HCT116 (cell line): ENCODE measurements at regions not wholly inside any gene's neighbourhood (a gene's known extent, or its start where the extent isn't known, plus 50 kb on each side); places are given as distances from the start of the nearest gene placed in this dataset.

Experiments
- ATAC-seq: fragments of 200-7000 bp; cut with Tn5 transposase; 2 replicates; pipeline ENCODE4 v1.9.1; 2020; ENCODE audit warnings: mild to moderate bottlenecking, moderate library complexity
- BruUV-seq: library from RNA; stranded (reverse); fragments of 400-500 nt; replicated peaks from 2 replicates; lab custom pipeline; 2021; lab: Mats Ljungman, UMichigan
- CTCF ChIA-PET: fragments of 300-600 bp; sonication (Branson Sonifier 250); formaldehyde crosslinking; loops from one replicate; lab custom pipeline; 2021; ENCODE audit warnings: antibody characterized with exemption; lab: Charles Lee
- POLR2A ChIA-PET: fragments of 300-600, 350-600 bp; sonication (Branson Sonifier 250); formaldehyde crosslinking; loops from one replicate; lab custom pipeline; 2021; ENCODE audit warnings: antibody characterized with exemption; lab: Charles Lee
- RAD21 ChIA-PET, 2 experiments: fragments of 300-600 bp; sonication (Branson Sonifier 250); formaldehyde crosslinking; loops; one replicate each; lab custom pipeline; 2023; ENCODE audit warnings: low total read pairs in 2 of 2; ENCODE audit not compliant: uncharacterized antibody in 2 of 2, unreplicated experiment in 2 of 2, low non-redundant PET in 1 of 2; lab: Charles Lee
- DNase-seq: peaks from one replicate; pipeline ENCODE4 v3.0.0-alpha.2; 2010; ENCODE audit warnings: low read depth, low spot score
- H2AFZ ChIP-seq: fragments of 200-600 bp; shearing (Covaris generic), sonication (generic); 2 replicates; pipeline ENCODE4 v1.6.1; 2017; ENCODE audit warnings: low read depth, mixed run types, mixed read lengths, antibody characterized with exemption, low read length; ENCODE audit not compliant: poor library complexity, severe bottlenecking
- H3K27ac ChIP-seq: 2 replicates; pipeline ENCODE4 v1.5.1; 2012; ENCODE audit warnings: low read depth, low read length
- H3K27me3 ChIP-seq: fragments of 200-600 bp; sonication (generic); 2 replicates; pipeline ENCODE4 v1.6.1; 2016; ENCODE audit warnings: mixed run types, low read length, mixed read lengths; ENCODE audit not compliant: insufficient read depth
- H3K36me3 ChIP-seq, 2 experiments: fragments of 200-500 bp in 1 of 2; fragments of 200-600 bp in 1 of 2; sonication (Bioruptor generic) in 1 of 2; sonication (generic) in 1 of 2; 2 replicates each; pipeline versions ENCODE4 v1.5.1 to v1.6.1; 2014 to 2016; ENCODE audit warnings: low read length in 2 of 2, inconsistent platforms in 1 of 2, mixed read lengths in 1 of 2, mixed run types in 1 of 2; ENCODE audit not compliant: insufficient read depth in 2 of 2, control insufficient read depth in 1 of 2
- H3K4me1 ChIP-seq, 2 experiments: fragments of 200-600 bp in 1 of 2; sonication (generic) in 1 of 2; 2 replicates each; pipeline versions ENCODE4 v1.5.1 to v1.6.1; 2012 to 2017; ENCODE audit warnings: low read length in 2 of 2, inconsistent platforms in 1 of 2, mild to moderate bottlenecking in 1 of 2, mixed read lengths in 1 of 2, mixed run types in 1 of 2, moderate library complexity in 1 of 2; ENCODE audit not compliant: insufficient read depth in 2 of 2, control insufficient read depth in 1 of 2
- H3K4me2 ChIP-seq: fragments of 200-600 bp; sonication (generic); 2 replicates; pipeline ENCODE4 v1.6.1; 2017; ENCODE audit warnings: mixed run types, low read length, mixed read lengths
- H3K4me3 ChIP-seq, 2 experiments: fragments of 200-600 bp in 1 of 2; sonication (generic) in 1 of 2; replicated peaks in 1 of 2; 2 replicates each; pipeline ENCODE4 v1.5.1; 2011 to 2016; ENCODE audit warnings: low read length in 2 of 2, control low read depth in 1 of 2, low read depth in 1 of 2, mild to moderate bottlenecking in 1 of 2, mixed read lengths in 1 of 2, mixed run types in 1 of 2
- H3K79me2 ChIP-seq: fragments of 200-600 bp; sonication (generic); 2 replicates; pipeline ENCODE4 v1.6.1; 2017; ENCODE audit warnings: mild to moderate bottlenecking, mixed run types, low read length, moderate library complexity, mixed read lengths; ENCODE audit not compliant: insufficient read depth
- H3K9ac ChIP-seq: fragments of 200-600 bp; sonication (generic); 2 replicates; pipeline ENCODE4 v1.6.1; 2016; ENCODE audit warnings: low read length, mixed read lengths
- H3K9me2 ChIP-seq: fragments of 200-600 bp; sonication (generic), shearing (Covaris generic); 2 replicates; pipeline ENCODE4 v1.6.1; 2017; ENCODE audit warnings: mixed run types, mild to moderate bottlenecking, moderate library complexity; ENCODE audit not compliant: insufficient read depth
- H3K9me3 ChIP-seq, 2 experiments: fragments of 200-500 bp in 1 of 2; fragments of 200-600 bp in 1 of 2; sonication (Bioruptor generic) in 1 of 2; sonication (generic) in 1 of 2; 2 replicates each; pipeline ENCODE4 v1.6.1; 2014 to 2017; ENCODE audit warnings: low read length in 2 of 2, mixed read lengths in 2 of 2, inconsistent platforms in 1 of 2, low read depth in 1 of 2, mild to moderate bottlenecking in 1 of 2, mixed run types in 1 of 2, moderate library complexity in 1 of 2; ENCODE audit not compliant: control insufficient read depth in 1 of 2, insufficient read depth in 1 of 2
- H4K20me1 ChIP-seq: fragments of 200-600 bp; sonication (generic), shearing (Covaris generic); 2 replicates; pipeline ENCODE4 v1.6.1; 2017; ENCODE audit warnings: mixed run types, mild to moderate bottlenecking, moderate library complexity; ENCODE audit not compliant: insufficient read depth
- CBX3 ChIP-seq: IDR thresholded peaks from 2 replicates; pipeline ENCODE4 v1.6.1; 2012; ENCODE audit warnings: low read depth
- EGR1 ChIP-seq: IDR thresholded peaks from 2 replicates; pipeline ENCODE4 v1.6.1; 2012; ENCODE audit warnings: low read depth
- ELF1 ChIP-seq: IDR thresholded peaks from 2 replicates; pipeline ENCODE4 v1.6.1; 2012; ENCODE audit warnings: low read depth, borderline replicate concordance
- EZH2 ChIP-seq: fragments of 200-600 bp; sonication (generic); IDR thresholded peaks from 2 replicates; pipeline ENCODE4 v1.6.1; 2017; ENCODE audit warnings: antibody characterized with exemption, mixed run types
- EZH2phosphoT487 ChIP-seq: fragments of 200-600 bp; IDR thresholded peaks from 2 replicates; pipeline ENCODE4 v1.6.1; 2018; ENCODE audit warnings: antibody characterized with exemption, borderline replicate concordance
- FOSL1 ChIP-seq: IDR thresholded peaks from 2 replicates; pipeline ENCODE4 v1.6.1; 2012; ENCODE audit warnings: low read depth
- JUND ChIP-seq: IDR thresholded peaks from 2 replicates; pipeline ENCODE4 v1.6.1; 2012
- POLR2A ChIP-seq: IDR thresholded peaks from 2 replicates; pipeline ENCODE4 v1.7.0; 2011; ENCODE audit warnings: borderline replicate concordance; ENCODE audit not compliant: insufficient read depth, insufficient read length; ENCODE audit errors: extremely low read depth
- POLR2AphosphoS5 ChIP-seq: IDR thresholded peaks from 2 replicates; pipeline ENCODE4 v1.6.1; 2011; ENCODE audit warnings: mild to moderate bottlenecking, low read depth, low read length, moderate library complexity
- RAD21 ChIP-seq: IDR thresholded peaks from 2 replicates; pipeline ENCODE4 v1.6.1; 2012; ENCODE audit warnings: low read depth, mild to moderate bottlenecking
- SP1 ChIP-seq: IDR thresholded peaks from 2 replicates; pipeline ENCODE4 v1.6.1; 2012; ENCODE audit warnings: low read depth
- SRF ChIP-seq: IDR thresholded peaks from 2 replicates; pipeline ENCODE4 v1.6.1; 2012; ENCODE audit warnings: low read depth
- TCF7L2 ChIP-seq: IDR thresholded peaks from 2 replicates; pipeline ENCODE4 v1.7.0; 2011; ENCODE audit warnings: borderline replicate concordance, inconsistent platforms; ENCODE audit not compliant: insufficient read depth, insufficient read length; ENCODE audit errors: extremely low read depth
- YY1 ChIP-seq: IDR thresholded peaks from 2 replicates; pipeline ENCODE4 v1.6.1; 2011; ENCODE audit warnings: low read length, low read depth, moderate library complexity, mild to moderate bottlenecking; ENCODE audit not compliant: insufficient replicate concordance; ENCODE audit errors: extremely low read depth
- ZNF274 ChIP-seq: fragments of 200-500 bp; sonication (Bioruptor generic); IDR thresholded peaks from 2 replicates; pipeline ENCODE4 v1.6.1; 2014; ENCODE audit warnings: mild to moderate bottlenecking, low read depth, low read length, inconsistent platforms
- intact Hi-C: fragments of 100-400 bp; cut with micrococcal nuclease; formaldehyde crosslinking; loops from 2 replicates; pipeline ENCODE4 v1.10.0; 2022
- TF ChIP-seq, protein P1 (sequence below), 3 experiments: fragments of 200-600 bp in 1 of 3; sonication (generic) in 1 of 3; IDR thresholded peaks in 2 of 3; conservative IDR thresholded peaks in 1 of 3; 2 replicates each; pipeline ENCODE4 v1.5.1; 2012 to 2017; ENCODE audit warnings: low read depth in 2 of 3, low read length in 2 of 3, antibody characterized with exemption in 1 of 3, borderline replicate concordance in 1 of 3, control low read depth in 1 of 3, mild to moderate bottlenecking in 1 of 3, mixed read lengths in 1 of 3, mixed run types in 1 of 3, moderate library complexity in 1 of 3; ENCODE audit not compliant: insufficient read depth in 1 of 3
- TF ChIP-seq, protein P2 (sequence below): IDR thresholded peaks from 2 replicates; pipeline ENCODE4 v1.6.1; 2012
- TF ChIP-seq, protein P3 (sequence below): IDR thresholded peaks from 2 replicates; pipeline ENCODE4 v1.6.1; 2012

DNA sequence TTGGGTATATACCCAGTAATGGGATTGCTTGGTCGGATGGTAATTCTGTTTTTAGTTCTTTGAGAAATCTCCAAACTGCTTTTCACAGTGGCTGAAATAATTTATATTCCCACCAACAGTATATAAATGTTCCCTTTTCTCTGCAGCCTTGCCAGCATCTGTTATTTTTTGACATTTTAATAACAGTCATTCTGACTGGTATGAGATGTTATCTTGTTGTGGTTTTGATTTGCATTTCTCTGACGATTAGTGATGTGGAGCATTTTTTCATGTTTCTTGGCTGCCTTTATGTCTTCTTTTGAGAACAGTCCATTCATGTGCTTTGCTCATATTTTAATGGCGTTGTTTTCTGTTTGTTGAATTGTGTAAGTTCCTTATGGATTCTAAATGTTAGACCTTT is 641.6 kb downstream of the HACE1 start:
- ChIA-PET RAD21 (no interaction called here), CTCF (no interaction called here), POLR2A (no interaction called here)
- no peaks in the 10 kb centered on the region for H3K36me3 ChIP-seq
- H3K4me3 ChIP-seq: no peak overlapping the region
- ATAC-seq (no peak), DNase-seq (no peak)
- H2AFZ ChIP-seq: no peak overlapping the region
- H4K20me1 ChIP-seq: no peaks in the 10 kb centered on the region
- H3K9me3 ChIP-seq: no peaks in the 10 kb centered on the region
- no peaks in the 10 kb centered on the region for H3K9me2 ChIP-seq
- H3K27me3 ChIP-seq: no peaks in the 10 kb centered on the region
- no peak overlapping the region for H3K9ac ChIP-seq
- no peak overlapping the region for H3K27ac ChIP-seq
- H3K4me1 ChIP-seq: no peaks in the 10 kb centered on the region
- BruUV-seq: no TSS peak
- no peaks in the 10 kb centered on the region for H3K79me2 ChIP-seq
- intact Hi-C loops: no loop called here
- no peak for TF ChIP-seq FOSL1
- TF ChIP-seq SRF: no peak
- no peak for TF ChIP-seq POLR2A
- no peak for TF ChIP-seq EZH2
- TF ChIP-seq, protein P1, sequence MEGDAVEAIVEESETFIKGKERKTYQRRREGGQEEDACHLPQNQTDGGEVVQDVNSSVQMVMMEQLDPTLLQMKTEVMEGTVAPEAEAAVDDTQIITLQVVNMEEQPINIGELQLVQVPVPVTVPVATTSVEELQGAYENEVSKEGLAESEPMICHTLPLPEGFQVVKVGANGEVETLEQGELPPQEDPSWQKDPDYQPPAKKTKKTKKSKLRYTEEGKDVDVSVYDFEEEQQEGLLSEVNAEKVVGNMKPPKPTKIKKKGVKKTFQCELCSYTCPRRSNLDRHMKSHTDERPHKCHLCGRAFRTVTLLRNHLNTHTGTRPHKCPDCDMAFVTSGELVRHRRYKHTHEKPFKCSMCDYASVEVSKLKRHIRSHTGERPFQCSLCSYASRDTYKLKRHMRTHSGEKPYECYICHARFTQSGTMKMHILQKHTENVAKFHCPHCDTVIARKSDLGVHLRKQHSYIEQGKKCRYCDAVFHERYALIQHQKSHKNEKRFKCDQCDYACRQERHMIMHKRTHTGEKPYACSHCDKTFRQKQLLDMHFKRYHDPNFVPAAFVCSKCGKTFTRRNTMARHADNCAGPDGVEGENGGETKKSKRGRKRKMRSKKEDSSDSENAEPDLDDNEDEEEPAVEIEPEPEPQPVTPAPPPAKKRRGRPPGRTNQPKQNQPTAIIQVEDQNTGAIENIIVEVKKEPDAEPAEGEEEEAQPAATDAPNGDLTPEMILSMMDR (IDR thresholded peaks at IDR 0.05 in 2 of 3, conservative IDR thresholded peaks at IDR 0.05 in 1 of 3; ENCODE audit: borderline replicate concordance in 1 of 3, insufficient read depth in 1 of 3, low read depth in 2 of 3, low read length in 2 of 3): no peak
- no peak for TF ChIP-seq TCF7L2
- no peak for TF ChIP-seq RAD21
- TF ChIP-seq ELF1: no peak
- TF ChIP-seq, protein P2, sequence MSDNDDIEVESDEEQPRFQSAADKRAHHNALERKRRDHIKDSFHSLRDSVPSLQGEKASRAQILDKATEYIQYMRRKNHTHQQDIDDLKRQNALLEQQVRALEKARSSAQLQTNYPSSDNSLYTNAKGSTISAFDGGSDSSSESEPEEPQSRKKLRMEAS: no peak
- no peak for TF ChIP-seq ZNF274
- TF ChIP-seq POLR2AphosphoS5: no peak
- TF ChIP-seq JUND: no peak
- no peak for TF ChIP-seq EGR1
- TF ChIP-seq, protein P3, sequence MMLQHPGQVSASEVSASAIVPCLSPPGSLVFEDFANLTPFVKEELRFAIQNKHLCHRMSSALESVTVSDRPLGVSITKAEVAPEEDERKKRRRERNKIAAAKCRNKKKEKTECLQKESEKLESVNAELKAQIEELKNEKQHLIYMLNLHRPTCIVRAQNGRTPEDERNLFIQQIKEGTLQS: no peak
- TF ChIP-seq SP1: no peak
- no peak for TF ChIP-seq CBX3
- TF ChIP-seq YY1: no peak
- no peak for TF ChIP-seq EZH2phosphoT487
- H3K4me2 ChIP-seq: no peak overlapping the region
